Fibroblast of the conjunctiva (primary cell): ENCODE measurements at regions not wholly inside any gene's neighbourhood (a gene's known extent, or its start where the extent isn't known, plus 50 kb on each side); places are given as distances from the start of the nearest gene placed in this dataset.
A peak's percentile ranks its signal among the peaks of the same experiment; 100 is the strongest.

ENCODE experiments used
- DNase-seq: peaks from one replicate; pipeline ENCODE4 v3.0.0-alpha.2; 2010; ENCODE audit warnings: low read depth

GRCh38 chr9:89655990-89656657 is 51.3 kb downstream of the GADD45G start:
- DNase-seq: no peak

DNA sequence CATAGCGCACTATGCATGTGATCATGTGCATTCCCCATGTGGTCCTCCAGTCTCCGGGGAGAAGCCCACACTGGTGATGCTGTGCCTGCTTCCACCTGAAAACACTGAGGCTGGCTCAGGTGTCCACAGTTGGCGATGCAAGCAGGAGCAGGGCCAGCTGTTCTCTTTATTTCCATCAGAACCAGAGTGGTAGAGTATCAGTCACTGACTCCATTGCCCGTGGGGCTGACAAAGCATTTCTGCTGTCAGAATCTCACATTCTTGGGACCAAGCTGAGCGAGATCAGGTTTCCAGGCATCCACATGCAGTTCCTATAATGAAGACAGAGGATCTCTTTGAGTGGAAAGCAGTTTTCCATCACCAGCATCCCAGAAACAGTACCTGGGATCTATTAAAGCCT is 52.5 kb downstream of the GADD45G start:
- DNase-seq: no peak

- no peak for DNase-seq
These were observed 53.0 kb downstream of the GADD45G start for GRCh38 chr9:89657765-89658164.

- DNase-seq: no peak
These were observed 53.6 kb downstream of the GADD45G start for GRCh38 chr9:89658401-89658800.

- DNase-seq: no peak
These were observed 54.1 kb downstream of the GADD45G start for GRCh38 chr9:89658931-89659330.

DNA sequence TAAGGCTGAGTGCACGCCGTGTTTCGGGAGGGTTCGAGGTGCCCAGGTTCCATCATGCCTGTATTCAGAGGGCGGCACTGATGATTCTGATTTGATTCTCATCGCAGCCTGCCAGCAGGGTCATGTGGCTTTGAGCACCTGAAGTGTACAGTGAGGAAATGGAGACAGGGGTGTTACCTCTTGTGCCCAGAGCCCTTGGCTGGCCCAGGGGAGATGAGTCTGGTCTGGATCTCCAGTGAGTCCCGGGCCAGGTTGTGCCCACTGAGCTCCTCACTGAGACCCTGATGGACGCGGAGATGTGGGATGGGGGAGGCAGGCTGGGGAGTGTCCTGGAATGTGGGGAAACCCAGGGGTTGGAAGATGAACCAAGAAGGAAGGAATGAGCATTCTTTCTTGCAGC is 54.7 kb downstream of the GADD45G start:
- no peak for DNase-seq

- DNase-seq: no peak
These were observed 55.3 kb downstream of the GADD45G start for GRCh38 chr9:89659891-89660685.

GRCh38 chr9:89661391-89661949 is 56.7 kb downstream of the GADD45G start:
- DNase-seq: no peak

DNA sequence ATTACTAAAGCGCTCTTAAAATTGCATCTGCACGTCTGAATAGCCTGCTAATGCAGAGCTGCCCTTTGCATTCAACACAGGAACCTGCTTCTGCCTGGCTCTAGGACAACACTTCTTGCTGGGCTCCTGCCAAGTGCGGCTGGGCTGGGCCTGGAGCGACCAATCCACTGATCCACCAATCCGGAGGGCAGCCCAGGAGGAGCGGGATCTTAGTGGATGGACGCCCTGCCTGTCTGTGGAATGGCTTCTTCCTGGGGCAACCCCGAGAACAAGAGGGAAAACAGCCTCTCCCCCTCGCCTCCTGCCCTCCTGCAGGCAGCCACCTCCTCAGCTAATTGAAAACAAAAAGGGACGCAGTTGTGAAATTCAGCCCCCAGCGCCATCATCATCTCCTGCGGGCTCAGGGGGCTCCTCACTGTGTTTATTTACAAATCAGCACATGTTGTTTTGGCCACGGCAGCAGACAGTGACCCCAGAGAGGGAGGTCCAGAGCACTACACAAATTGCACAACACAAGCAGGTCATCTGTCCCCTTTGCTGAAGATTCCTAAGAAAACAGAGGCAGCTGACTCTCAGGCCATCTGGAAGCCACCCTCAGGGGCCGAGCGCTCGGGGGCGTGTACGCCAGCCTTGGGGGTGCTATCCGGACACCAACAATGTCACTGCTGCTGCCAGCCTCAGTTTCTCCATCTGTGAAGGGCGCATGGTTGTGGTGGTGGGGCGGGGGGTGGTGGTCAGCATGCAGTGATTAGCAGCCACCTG is 57.3 kb downstream of the GADD45G start:
- DNase-seq: peak; percentile 79

DNA sequence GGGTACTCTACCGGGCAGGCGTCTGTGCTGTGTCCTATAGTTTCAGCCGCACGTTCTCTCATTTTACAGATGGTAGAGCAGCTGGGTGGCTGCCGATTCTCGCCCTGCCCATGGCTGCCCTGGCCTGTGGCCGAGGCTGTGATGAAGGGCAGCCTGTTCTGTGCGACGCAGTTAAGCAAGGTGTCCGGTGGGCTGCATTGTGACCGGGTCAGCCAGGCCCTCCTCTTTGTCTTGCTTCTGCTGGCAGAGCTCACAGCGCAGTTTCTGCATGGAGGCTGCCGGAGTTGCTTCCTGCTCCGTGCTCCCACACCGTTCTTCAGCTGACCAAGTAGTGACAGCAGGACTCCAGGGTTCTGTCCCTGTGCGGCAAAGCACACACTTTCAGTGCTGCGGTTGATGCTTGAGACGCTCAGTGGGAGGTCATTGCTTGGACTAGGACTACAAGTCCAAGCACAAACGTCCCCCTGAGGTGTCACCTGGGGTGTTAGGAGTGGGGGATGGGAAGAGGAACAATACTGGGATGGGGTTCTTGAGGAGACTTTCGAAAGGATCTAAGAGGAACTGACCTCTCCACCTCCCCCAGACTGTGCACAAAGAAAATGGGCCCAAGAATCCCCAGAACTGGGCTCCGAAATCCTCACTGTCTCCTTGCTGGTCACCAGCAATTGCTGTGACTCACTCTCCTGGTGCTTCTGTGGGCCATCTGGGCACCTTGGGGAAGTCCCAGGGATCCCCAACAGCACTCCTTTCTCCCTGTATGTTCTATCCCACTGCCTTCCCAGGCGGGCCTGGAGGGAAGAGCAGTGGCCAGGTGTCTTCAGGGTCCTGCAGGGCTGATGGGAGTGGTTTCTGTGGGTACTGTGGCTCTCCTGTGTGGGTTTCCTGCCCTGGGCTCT is 58.2 kb downstream of the GADD45G start:
- DNase-seq: no peak

DNA sequence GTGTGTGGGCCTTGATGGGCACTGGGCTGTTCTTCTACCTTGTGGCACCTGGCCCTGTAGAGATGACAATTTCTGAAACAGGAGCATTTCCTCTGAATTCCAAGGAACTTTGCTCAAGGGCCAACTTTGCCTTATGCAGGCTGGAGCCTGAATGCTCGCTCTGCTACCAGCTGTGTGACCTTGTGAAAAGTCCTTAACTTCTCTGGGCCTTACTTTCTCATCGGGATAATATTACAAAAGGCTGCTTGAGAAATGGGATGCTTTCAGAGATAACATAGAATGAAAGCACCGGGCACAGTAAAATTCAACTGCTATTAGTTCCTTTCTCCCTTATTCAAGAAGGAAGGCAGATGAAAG is 58.8 kb downstream of the GADD45G start:
- no peak for DNase-seq

GRCh38 chr9:89664010-89664409 is 59.2 kb downstream of the GADD45G start:
- no peak for DNase-seq

- DNase-seq: no peak
These were observed 60.1 kb downstream of the GADD45G start for GRCh38 chr9:89664896-89665329.

GRCh38 chr9:89666364-89666763 is 61.6 kb downstream of the GADD45G start:
- no peak for DNase-seq

DNA sequence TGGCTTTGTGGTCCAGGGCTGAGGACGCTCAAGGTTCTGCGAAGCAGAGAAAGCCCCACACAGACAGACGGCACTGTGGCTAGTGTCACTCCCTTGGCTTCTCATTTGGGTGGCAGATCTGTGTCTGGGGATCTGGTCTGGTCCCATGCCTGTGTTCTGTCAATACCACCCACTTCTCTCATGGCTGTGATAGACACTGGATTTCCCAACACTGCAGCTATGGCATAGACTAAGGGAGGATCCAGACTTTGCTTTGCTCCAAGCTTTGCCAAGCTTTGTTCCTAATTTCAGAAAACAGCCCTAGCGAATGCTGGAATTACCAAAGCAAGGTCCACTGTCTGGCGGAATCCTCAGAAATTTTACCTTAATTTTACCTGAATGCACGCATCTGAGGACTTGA is 62.1 kb downstream of the GADD45G start:
- no peak for DNase-seq

DNA sequence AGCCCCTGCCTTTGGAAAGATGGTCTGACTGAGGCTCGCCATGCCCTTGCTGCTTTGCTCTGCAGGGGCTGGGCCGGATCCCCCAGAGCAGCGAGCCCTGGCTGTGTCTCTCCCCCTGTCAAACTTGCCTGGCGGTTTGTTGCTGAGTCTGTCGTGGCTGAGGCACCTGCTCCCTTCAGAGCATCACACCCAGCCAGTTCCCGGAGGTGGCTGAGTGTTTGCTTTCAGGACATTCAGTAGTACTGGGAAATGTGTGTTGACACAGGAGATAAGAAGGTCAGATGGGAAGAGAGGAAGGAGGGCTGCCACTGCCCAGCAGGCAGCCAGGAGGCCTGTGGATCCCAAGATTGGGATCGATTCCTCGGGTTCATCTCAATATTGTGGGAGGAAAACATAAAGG is 62.9 kb downstream of the GADD45G start:
- no peak for DNase-seq

GRCh38 chr9:89668216-89668865 is 63.5 kb downstream of the GADD45G start:
- no peak for DNase-seq

DNA sequence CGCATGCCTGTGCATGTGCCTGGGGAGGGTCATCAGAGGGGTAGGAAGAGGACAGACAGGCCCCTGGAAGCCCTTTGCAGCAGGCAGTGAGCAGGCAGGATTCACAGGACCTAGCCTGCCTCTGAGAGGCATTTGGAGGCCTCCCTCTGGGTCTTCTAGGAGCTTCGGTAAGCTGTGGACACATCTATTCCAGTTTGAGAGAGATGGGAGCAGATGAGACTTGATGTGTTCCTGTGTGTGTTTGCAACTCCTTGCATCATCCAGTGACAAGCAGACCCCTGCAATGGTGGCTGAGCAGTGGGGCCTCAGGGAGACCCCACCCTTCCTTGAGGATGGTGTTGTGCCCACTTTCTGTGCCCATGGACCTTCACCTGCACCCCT is 64.0 kb downstream of the GADD45G start:
- DNase-seq: no peak

- DNase-seq: no peak
These were observed 64.6 kb downstream of the GADD45G start for GRCh38 chr9:89669361-89669842.

DNA sequence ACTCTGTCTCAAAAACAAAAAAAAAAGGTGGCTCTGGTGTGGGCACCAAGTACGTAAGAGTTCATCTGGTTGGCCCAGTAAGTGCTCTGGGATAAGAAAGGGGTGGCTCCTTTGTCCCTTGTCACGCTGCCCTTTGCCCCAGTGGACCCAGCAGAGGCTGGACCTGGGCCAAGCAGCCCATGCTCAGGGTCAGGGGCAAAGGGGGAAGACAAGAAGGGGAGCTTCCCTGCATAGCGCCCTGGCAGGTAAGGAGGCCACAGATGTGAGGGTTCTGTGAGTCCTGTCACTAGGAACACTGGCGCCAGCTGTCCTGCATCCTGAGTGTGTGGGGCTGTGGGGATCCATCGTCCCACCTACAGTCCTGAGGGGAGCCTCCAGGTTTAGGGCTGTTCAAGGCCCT is 65.3 kb downstream of the GADD45G start:
- DNase-seq: no peak
